Left ventricle myocardium inferior (tissue), 1 donor: ENCODE measurements at regions not wholly inside any gene's neighbourhood (a gene's known extent, or its start where the extent isn't known, plus 50 kb on each side); places are given as distances from the start of the nearest gene placed in this dataset.

Experiments
- DNase-seq: peaks from one replicate; pipeline ENCODE4 v3.0.0-alpha.2; 2020
- H3K27ac ChIP-seq: fragments of 200-600 bp; replicated peaks from 2 replicates; pipeline ENCODE4 v1.8.0; 2021
- H3K27me3 ChIP-seq: fragments of 200-600 bp; 2 replicates; pipeline ENCODE4 v1.8.0; 2021; ENCODE audit warnings: low read depth
- H3K36me3 ChIP-seq: fragments of 200-600 bp; 2 replicates; pipeline ENCODE4 v1.8.0; 2021
- H3K4me1 ChIP-seq: fragments of 200-600 bp; 2 replicates; pipeline ENCODE4 v1.8.0; 2021
- H3K4me3 ChIP-seq: fragments of 200-600 bp; 2 replicates; pipeline ENCODE4 v1.8.0; 2021; ENCODE audit warnings: mild to moderate bottlenecking, moderate library complexity
- H3K9me3 ChIP-seq: fragments of 200-600 bp; replicated peaks from 2 replicates; pipeline ENCODE4 v1.8.0; 2021
- CTCF ChIP-seq: fragments of 200-600 bp; IDR thresholded peaks from 2 replicates; pipeline ENCODE4 v1.8.0; 2021; ENCODE audit warnings: antibody characterized with exemption, mild to moderate bottlenecking, borderline replicate concordance
- intact Hi-C: fragments of 100-400 bp; cut with micrococcal nuclease; formaldehyde crosslinking; loops from one replicate; pipeline ENCODE4 v1.11.0; 2022
- donor health status: DM: no; HTN: yes; CAD: no; lungs with severe emphysema.

- intact Hi-C loops = no loop called here
- Histone ChIP-seq H3K27ac (no peak overlapping the region), H3K4me3 (no peak overlapping the region), H3K27me3 (peaks cover 10% of the 10 kb centered on the region), H3K4me1 (no peaks in the 10 kb centered on the region), H3K9me3 (peaks cover 14% of the 10 kb centered on the region), H3K36me3 (no peaks in the 10 kb centered on the region)
- TF ChIP-seq CTCF = no peak
- no peak for DNase-seq
These were observed 613.3 kb upstream of the CADM1 start for GRCh38 chr11:116117331-116118137.

- Histone ChIP-seq H3K9me3 (peaks cover 14% of the 10 kb centered on the region), H3K4me3 (no peak overlapping the region), H3K27ac (no peak overlapping the region), H3K36me3 (no peaks in the 10 kb centered on the region), H3K4me1 (no peaks in the 10 kb centered on the region), H3K27me3 (peaks cover 10% of the 10 kb centered on the region)
- TF ChIP-seq CTCF = no peak
- intact Hi-C loops = no loop called here
- DNase-seq = no peak
These were observed 611.6 kb upstream of the CADM1 start for GRCh38 chr11:116115801-116116200.

DNA sequence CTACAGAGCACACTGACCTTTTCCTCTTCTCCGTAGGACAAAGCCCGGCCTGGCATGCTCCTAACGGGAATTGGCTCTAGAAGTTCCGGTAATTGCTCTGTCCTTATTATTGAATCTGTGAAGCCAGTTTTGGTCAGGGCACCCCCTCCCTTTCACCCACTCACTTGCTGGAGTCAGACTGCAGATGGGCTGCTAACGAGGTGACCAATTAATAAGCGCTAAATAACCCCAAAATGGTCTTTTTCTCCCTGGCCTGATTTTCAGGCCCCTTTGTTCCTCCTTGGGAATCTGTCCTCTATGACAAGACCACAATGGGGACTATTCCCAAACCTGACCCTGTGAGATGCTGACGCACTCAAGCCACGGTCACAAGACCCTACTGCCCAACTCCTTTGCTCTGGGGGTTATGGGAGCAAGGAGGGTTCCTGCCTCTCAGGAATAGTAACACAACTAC lies 610.0 kb upstream of the CADM1 start:
- intact Hi-C loops = no loop called here
- no peak overlapping the region for H3K27ac ChIP-seq
- DNase-seq = no peak
- H3K4me3 ChIP-seq = no peak overlapping the region
- H3K4me1 ChIP-seq = peaks cover 2% of the 10 kb centered on the region
- H3K27me3 ChIP-seq = peaks cover 10% of the 10 kb centered on the region
- no peak for TF ChIP-seq CTCF
- no peaks in the 10 kb centered on the region for H3K36me3 ChIP-seq
- peaks cover 14% of the 10 kb centered on the region for H3K9me3 ChIP-seq

- no peak for DNase-seq
- peaks cover 14% of the 10 kb centered on the region for H3K9me3 ChIP-seq
- peaks cover under 1% of the 10 kb centered on the region for H3K27me3 ChIP-seq
- no peak overlapping the region for H3K4me3 ChIP-seq
- TF ChIP-seq CTCF = no peak
- H3K36me3 ChIP-seq = no peaks in the 10 kb centered on the region
- peaks cover 3% of the 10 kb centered on the region for H3K4me1 ChIP-seq
- H3K27ac ChIP-seq = no peak overlapping the region
- intact Hi-C loops = no loop called here
These were observed 608.1 kb upstream of the CADM1 start for GRCh38 chr11:116112087-116112935.

- Histone ChIP-seq H3K27ac (no peak overlapping the region), H3K4me3 (no peak overlapping the region), H3K36me3 (no peaks in the 10 kb centered on the region), H3K4me1 (peaks cover 3% of the 10 kb centered on the region), H3K27me3 (peaks cover 4% of the 10 kb centered on the region), H3K9me3 (peaks cover 14% of the 10 kb centered on the region)
- no peak for DNase-seq
- intact Hi-C loops = no loop called here
- no peak for TF ChIP-seq CTCF
These were observed 607.3 kb upstream of the CADM1 start for GRCh38 chr11:116111546-116111945.
